GM13976 (cell line): ENCODE measurements at regions not wholly inside any gene's neighbourhood (a gene's known extent, or its start where the extent isn't known, plus 50 kb on each side); places are given as distances from the start of the nearest gene placed in this dataset.

ENCODE experiments used
- DNase-seq: peaks from one replicate; pipeline ENCODE4 v3.0.0; 2012; ENCODE audit warnings: low spot score
- CTCF ChIP-seq: IDR thresholded peaks from 2 replicates; pipeline ENCODE4 v1.5.1; 2012; ENCODE audit warnings: borderline replicate concordance, mild to moderate bottlenecking; ENCODE audit not compliant: insufficient read depth; ENCODE audit errors: extremely low read depth, missing control alignments, control extremely low read depth
- in situ Hi-C: fragments of 300-500 bp; cut with MboI; formaldehyde crosslinking; loops from one replicate; pipeline ENCODE4 v1.12.0; 2022; ENCODE audit warnings: low sequenced_read_pairs, mixed read lengths, inconsistent platforms; ENCODE audit not compliant: unreplicated experiment

- in situ Hi-C loops = no loop called here
- TF ChIP-seq CTCF = no peak
- DNase-seq = no peak
Measured at GRCh38 chr20:50387996-50388332, 122.2 kb upstream of the PTPN1 start.

- in situ Hi-C loops = no loop called here
- TF ChIP-seq CTCF = no peak
Measured at GRCh38 chr20:50388733-50389437, 121.3 kb upstream of the PTPN1 start.

GRCh38 chr20:50389438-50389807 lies 120.8 kb upstream of the PTPN1 start:
- in situ Hi-C loops = no loop called here

More at GRCh38 chr20:50388733-50389437, 121.3 kb upstream of the PTPN1 start:
- DNase-seq = no peak

GRCh38 chr20:50389808-50390684 lies 120.1 kb upstream of the PTPN1 start:
- DNase-seq = no peak
- in situ Hi-C loops = no loop called here
- no peak for TF ChIP-seq CTCF

More at GRCh38 chr20:50389438-50389807, 120.8 kb upstream of the PTPN1 start:
- no peak for TF ChIP-seq CTCF
- DNase-seq = no peak

- in situ Hi-C loops = no loop called here
- DNase-seq = no peak
- no peak for TF ChIP-seq CTCF
Measured at GRCh38 chr20:50390685-50391443, 119.3 kb upstream of the PTPN1 start.

GRCh38 chr20:50391444-50392137 lies 118.6 kb upstream of the PTPN1 start:
- TF ChIP-seq CTCF = no peak
- in situ Hi-C loops = no loop called here
- DNase-seq = no peak
